GM03348 (cell line): ENCODE measurements at regions not wholly inside any gene's neighbourhood (a gene's known extent, or its start where the extent isn't known, plus 50 kb on each side); places are given as distances from the start of the nearest gene placed in this dataset.

ENCODE experiments used
- DNase-seq: peaks from one replicate; pipeline ENCODE4 v3.0.0; 2012; ENCODE audit warnings: low spot score

DNA sequence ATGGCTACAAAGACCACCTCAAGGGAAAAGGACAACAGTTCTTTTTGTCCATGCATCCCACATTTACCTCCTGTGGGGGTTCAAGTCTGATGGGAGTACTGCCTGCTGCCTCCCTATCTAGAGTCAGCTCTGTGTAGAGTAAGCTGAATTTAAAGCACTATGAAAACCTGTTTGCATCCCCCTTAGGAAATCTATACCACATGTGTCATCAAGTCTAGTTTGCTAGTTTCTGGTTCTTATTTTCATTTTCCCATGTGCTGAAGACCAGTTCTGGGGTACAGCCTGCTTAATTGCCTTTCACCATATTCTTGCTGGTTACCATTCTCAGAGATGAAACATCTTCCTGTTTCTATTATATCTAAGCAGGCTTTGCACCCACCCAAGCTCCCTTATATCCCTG, 470.3 kb downstream of the MBD2 start:
- DNase-seq, result no peak

- DNase-seq, result no peak
Observed at GRCh38 chr18:53753601-53754000, 470.9 kb downstream of the MBD2 start.

- no peak for DNase-seq
Observed at GRCh38 chr18:53752781-53753367, 471.6 kb downstream of the MBD2 start.

GRCh38 chr18:53749766-53750165, 474.7 kb downstream of the MBD2 start:
- DNase-seq, result no peak

DNA sequence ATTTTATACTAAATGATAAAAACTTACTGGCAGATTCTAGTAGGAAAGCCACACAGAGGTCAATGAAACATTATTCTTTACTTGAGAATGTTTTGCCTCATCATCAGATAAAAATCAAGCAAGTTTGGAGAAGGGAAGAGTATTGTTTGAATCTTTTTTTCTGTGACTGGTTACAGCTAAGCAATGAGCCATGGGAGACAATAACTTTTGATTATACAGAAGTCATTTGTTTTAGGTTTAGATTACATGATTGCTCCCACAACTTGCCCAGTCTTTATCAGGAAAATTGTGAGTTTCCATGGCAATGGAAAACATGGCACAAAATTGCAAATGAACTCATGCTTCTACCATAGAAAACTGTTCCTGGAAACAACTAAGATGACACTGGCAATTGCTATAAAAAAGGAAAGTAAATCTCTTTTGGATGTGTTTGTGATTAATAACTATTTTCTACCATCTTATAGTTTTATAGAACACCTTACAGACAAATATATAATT, 476.8 kb downstream of the MBD2 start:
- no peak for DNase-seq

DNA sequence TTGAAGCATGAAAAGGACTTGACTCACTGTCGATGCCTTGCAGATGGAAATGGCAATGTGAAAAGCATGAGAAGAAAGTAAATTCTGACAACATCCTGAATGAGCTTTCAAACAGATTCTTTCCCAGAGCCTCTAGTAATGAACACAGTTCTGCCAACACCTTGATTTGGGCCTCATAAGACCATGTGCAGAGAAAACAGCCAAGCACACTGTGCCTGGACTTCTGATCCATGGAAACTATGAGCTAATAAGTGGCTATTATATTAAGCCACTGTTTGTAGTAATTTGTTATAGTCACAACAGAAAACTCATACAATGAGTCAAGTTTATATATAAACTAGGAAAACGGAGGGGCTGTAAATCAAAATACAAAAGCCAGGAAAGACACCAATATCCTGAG, 477.3 kb downstream of the MBD2 start:
- DNase-seq, result no peak

- no peak for DNase-seq
Observed at GRCh38 chr18:53745986-53746385, 478.5 kb downstream of the MBD2 start.

DNA sequence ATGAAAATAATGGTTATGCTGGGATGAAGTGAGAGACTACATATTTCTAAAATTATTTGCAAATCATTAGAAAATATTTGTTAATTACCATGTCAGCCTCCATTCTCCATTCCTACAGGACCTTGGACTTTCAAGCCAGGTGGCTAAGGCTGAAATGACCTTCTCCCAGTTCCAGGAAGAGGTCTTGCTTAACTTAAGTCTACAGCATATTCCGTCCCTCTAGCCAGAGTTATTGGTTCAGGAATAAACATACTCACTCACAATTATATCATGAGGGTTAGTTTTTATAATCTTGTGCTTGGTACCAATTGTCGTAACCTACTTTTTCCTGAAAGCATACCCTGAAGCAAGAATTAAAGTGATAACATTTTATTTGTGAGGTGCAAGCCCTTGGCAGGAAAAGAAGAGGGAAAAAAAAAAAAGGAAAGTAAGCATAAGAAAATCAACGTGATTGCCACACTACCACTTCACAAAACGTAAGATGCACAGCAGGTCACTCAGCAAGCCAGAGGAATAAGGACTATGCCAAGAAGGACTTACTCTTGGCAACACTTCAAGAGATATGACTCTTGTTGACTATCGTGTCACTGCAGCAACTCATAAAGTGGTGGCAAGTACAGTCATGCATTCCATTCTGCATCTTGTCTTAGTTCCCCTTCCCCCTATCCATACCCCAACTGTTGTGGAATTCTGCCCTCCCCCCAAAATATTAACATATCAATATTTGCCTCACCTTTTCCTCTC, 479.1 kb downstream of the MBD2 start:
- DNase-seq, result no peak

DNA sequence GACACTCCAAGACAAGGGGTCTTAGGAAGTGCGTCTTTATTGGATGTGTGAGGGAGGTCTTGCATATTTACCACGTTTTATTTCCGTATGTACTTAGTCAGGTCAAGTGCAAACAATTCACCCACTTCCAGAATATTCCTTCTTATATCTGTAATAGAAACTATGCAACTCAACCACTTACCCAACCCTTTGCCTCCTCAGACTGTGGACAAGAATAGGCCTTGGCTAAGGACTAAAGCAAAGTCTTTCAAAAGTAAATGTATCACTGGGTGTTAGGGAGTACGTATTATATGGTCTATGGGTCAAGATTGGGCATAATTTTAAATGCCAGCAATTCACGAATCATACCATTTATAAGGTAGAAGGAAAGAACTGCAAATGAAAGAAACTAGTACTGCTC, 484.8 kb downstream of the MBD2 start:
- DNase-seq, result no peak

DNA sequence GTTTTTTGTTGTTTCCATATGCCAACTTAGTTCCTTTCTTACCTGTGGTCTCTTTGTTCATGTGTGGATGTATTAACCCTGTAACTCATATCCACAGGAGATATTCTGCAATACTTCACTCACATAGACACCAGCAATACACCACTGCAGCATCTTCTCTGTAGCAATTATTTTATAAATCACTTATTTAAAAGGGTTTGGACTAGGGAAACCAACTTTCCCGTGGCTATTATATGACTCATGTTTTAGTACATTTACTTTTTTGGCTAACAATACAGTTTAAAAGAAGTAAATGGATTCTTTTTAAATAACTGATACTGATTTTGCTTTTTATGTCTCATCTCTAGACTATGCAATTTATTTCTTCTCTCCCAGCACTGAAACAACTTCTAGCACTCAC, 488.9 kb downstream of the MBD2 start:
- DNase-seq, result no peak

DNA sequence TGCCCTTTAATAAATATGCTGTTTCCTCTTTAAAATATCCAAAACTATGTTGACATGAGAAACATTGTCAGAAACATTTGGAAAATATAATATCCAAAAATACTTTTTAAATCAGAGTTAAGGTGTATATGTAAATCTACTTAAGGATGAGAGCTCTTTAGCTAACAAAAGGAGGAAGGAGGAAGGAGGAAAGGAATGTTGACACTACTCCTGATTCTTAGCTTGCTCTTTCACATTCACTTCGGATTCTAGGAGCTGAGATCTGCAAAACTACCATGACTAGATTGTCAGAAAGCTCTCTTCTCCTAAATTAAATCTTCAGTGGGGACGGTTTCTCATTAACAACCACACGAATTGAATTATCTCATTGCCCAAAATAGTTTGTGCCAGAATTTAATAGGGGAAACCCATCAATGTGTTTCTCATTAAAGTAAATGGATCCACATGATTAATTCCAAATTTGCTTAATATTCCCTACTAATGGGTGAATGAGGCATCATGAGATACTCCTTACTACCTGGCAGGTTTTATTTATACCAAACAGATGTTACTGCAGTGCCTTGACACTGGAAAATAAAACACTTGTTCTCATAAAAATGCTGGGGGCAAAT, 509.1 kb downstream of the MBD2 start:
- no peak for DNase-seq

DNA sequence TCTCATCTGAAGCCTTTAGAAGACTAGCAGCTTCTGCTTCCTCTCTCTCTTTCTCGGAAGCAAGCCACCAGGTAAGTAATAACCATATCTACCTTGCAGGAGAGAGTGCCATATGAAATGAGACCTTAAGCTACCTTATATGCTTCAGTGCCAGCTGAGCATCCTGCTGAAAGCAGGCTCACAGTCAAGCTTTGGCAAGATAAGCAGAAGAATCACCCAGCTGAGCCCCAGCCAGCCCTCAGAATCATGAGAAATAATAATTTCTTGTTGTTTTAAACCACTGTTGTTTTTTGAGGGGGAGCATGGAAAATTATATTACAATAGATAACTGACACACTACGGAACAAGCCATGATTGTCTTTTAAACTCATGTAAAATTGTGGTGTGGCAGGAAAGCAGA, 514.4 kb downstream of the MBD2 start:
- DNase-seq, result no peak

- DNase-seq, result no peak
Observed at GRCh38 chr18:53702480-53702879, 522.0 kb downstream of the MBD2 start.

DNA sequence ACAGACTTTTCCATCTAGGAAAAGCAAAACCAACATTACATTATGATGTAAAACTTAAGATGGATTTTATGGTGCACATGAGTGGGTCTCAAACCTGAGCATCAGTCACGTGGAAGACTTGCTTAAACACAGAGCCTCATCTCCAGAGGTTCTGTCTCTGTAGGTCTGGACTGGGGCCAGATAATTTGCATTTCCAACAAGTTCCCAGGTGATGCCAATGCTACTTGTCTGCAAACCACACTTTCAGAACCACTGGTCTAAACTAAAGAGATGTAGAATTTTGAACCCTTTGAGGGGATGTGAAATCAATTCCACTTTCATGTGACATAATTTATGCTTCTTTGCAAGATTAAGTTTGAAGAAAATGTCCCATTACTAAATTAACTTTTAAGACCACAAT, 522.8 kb downstream of the MBD2 start:
- DNase-seq, result no peak

DNA sequence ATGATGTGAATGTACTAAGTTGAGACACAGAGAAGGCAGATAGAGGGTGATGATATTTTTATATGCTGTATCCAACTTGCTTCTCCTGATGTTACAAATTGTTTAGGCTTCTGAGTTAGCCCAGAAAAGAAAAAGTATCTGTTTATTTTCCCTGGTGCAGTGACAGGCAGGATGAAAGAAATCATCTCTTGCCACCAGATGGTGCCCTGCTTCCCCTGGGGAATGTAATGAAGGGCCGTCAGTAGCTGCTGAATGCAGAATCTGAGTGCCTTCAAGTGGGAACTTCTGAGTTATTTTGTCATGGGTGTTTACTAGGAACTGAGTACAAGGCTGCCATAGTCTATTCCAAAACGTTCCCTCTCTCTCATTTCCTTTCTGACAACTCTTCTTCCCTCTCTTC, 525.6 kb downstream of the MBD2 start:
- peak; percentile 73 for DNase-seq

DNA sequence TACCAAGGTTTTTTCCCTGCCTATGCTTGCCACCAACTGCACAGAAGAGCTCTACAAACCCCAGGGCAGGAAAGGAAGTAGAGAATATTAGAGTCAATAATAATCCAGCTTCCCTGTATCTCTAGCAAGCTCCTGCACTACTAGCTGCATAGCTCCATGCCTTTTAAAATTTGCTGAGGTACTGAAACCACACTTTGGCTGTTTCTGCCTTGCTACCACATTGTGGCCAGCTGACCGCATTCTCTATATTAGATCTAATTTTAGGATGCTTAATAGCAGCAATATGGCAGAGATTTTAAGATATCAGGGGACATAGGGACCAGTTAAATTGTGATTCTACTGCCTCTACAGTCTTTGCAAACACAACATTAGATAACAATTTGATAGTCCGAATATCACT, 534.6 kb downstream of the MBD2 start:
- DNase-seq, result no peak

- no peak for DNase-seq
Observed at GRCh38 chr18:53686965-53687364, 537.5 kb downstream of the MBD2 start.

DNA sequence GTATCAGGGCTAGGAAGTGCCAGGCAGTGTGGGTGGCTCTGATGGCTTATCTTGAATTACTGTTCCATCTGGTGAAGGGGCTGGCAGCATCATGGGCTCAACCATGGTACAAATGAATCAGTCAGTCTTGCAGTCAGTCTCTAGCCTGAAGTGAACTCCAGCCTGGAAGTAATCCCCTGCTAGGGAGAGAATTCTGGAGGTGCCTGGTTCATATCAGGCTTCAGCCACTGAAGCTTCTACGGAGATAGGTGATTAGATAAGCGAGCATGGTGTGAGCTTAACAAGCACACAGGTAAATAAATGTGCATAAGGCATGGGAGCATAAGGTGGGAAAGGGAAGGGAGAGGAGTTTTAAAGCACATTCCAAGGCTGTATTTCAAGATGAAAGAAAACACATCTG, 541.7 kb downstream of the MBD2 start:
- DNase-seq, result no peak

GRCh38 chr18:53677480-53677879, 547.0 kb downstream of the MBD2 start:
- no peak for DNase-seq

DNA sequence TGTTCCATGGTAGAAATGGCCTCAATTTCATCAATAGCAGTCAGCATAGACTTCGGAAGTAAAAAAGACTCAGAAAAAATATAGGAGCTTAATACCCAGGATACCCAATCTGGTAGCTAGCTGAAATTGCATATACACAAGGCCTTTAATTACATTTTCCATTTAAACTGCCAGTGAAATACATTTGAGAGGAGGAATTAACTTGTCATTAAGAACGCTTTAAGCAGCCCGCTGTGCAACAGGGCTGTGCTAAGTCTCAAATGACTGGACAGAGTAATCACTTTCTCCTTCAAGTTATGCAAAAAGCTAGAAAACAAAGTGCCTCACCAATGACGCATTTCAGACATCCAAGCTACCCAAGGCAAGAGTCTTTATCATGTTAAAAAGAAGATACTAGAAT, 558.8 kb downstream of the MBD2 start:
- DNase-seq, result no peak

DNA sequence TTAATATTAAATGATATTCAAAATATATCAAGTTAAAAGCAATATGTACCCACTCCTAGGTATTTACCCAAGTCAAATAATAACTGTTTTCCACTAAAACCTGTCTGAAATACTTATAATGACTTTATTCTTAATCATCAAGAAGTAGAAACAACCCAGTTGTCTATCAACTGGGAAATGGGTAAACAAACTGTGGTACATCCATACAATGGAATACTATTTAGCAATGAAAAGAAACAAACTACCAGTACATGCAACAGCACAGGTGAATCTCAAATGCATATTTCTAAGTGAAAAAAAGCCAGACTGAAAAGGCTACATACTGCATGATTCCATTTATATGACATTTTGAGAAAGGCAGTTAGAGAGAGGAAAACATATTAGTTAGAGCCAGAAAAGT, 559.9 kb downstream of the MBD2 start:
- no peak for DNase-seq

DNA sequence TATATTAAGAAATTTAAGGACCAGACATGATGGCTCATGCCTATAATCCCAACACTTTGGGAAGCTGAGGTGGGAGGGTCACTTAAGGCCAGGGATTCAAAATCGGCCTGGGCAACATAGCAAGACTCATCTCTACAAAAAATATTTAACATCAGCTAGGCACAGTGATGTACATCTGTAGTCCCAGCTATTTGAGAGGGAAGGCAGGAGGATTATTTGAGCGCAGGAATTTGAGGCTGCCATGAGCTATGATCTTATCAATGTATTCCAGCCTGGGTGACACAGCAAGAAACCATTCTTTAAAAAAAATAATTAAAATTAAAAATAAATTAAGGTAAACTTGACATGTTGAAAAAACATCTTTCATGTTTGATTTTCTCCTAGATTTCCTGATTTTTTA, 564.2 kb downstream of the MBD2 start:
- no peak for DNase-seq

DNA sequence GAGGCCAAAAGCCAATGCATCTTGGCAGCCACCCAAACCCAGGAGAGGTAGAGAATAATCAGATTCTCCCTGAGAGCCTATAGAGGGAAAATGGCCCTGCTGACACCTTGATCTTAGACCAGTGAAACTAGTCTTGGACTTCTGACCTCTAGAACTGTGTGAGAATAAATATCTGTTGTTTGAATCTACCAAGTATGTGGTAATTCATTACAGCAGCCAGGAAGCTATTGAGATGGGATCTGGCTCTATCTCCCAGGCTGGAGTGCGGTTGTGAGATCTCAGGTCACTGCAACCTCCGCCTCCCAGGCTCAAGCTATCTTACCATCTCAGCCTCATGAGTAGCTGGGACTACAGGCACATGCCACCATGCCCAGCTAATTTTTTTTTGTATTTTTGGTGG, 567.2 kb downstream of the MBD2 start:
- DNase-seq, result no peak

GRCh38 chr18:53649621-53650020, 574.8 kb downstream of the MBD2 start:
- DNase-seq, result no peak
